ENCODE measurements at regions not wholly inside any gene's neighbourhood (a gene's known extent, or its start where the extent isn't known, plus 50 kb on each side); places are given as distances from the start of the nearest gene placed in this dataset.

DNA sequence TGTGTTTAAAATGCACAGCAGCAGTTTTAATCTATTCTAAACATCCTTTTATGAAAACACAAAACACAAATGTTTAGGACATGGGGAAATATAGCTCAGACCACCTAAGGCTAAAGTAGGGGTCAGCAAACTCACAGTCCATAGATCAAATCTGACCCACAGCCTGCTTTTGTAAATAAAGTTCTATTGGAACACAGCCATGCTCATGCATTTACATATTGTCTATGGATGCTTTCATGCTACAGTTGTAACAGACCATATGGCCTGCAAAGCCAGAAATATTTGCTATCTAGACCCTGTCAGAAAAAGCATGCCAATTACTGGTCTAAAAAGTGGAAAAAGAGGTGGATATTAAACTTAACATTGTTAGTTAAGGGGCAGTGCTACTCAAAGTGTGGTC is 1105.4 kb upstream of the KLHL29 start:
- Histone ChIP-seq H3K27ac (no peak overlapping the region), H3K4me1 (replicated peaks in 1 of 2) (peaks cover 12 to 14% of the 10 kb centered on the region in 2 donors), H3K4me3 (no peak overlapping the region)
- in situ Hi-C loops (cut with MboI; ENCODE audit: low pct_unique_long_range_greater_than_20kb in 2 of 9, low sequenced_read_pairs in 9 of 9, unreplicated experiment in 9 of 9), result no loop called here
- ATAC-seq (replicated peaks in 6 of 8), result no peak

DNA sequence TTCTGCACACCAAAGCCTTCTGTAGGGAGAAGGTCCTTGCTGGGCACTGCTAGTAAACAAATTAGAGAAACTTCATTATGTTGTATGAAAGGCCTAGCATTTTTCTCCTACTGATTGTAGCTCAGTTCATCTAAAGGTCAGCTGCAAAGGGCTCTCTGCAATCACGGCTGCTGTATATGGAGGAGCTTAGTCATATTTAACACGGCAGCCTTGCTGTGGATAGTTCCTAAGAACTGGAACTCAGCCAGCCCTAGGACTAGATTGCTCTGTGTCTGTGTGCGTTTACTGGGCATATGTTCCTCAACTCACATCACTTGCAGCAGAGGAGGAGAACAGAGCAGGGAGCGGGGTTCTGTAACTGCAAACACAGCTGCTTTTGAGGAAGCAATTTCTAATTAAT is 1103.9 kb upstream of the KLHL29 start:
- peak; percentile 76 to 100 (median 98) for ATAC-seq (replicated peaks in 6 of 8)
- Histone ChIP-seq H3K4me1 (replicated peaks in 1 of 2) (peaks cover 12 to 14% of the 10 kb centered on the region in 2 donors), H3K27ac (no peak overlapping the region), H3K4me3 (no peak overlapping the region)
- in situ Hi-C loops (cut with MboI; ENCODE audit: low pct_unique_long_range_greater_than_20kb in 2 of 9, low sequenced_read_pairs in 9 of 9, unreplicated experiment in 9 of 9), result no loop called here
- 6 to 86% (median 24%) methylated on average over 1 to 3 of the region's 4 CpGs; no CpG with 5 or more reads in 2 of the 10 experiments for WGBS, 10 experiments

DNA sequence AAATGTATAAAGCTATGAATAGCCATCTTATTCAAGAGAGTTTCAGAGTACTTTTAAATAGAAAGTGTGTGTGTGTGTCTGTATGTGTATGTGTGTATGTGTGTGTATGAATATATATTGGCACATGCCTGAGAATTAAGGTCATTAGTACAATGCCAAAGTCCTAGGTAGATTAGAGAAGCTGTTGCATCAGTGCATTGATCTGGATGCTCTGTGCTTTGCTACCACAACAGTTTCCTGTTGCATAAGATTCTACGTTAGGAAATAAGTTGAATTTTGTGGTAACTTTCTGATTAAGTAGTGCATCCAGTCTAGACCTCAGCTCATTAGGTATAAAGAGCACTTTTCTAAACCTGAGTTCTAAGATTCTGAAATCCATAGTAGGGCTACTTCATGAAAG is 1102.8 kb upstream of the KLHL29 start:
- WGBS, 10 experiments, result 0 to 100% (median 80%) methylated on average over 1 of the region's 1 CpG; no CpG with 5 or more reads in 3 of the 10 experiments
- Histone ChIP-seq H3K4me1 (replicated peaks in 1 of 2) (peaks cover 12 to 14% of the 10 kb centered on the region in 2 donors), H3K27ac (no peak overlapping the region), H3K4me3 (no peak overlapping the region)
- ATAC-seq (replicated peaks in 6 of 8), result no peak
- in situ Hi-C loops (cut with MboI; ENCODE audit: low pct_unique_long_range_greater_than_20kb in 2 of 9, low sequenced_read_pairs in 9 of 9, unreplicated experiment in 9 of 9), result no loop called here

DNA sequence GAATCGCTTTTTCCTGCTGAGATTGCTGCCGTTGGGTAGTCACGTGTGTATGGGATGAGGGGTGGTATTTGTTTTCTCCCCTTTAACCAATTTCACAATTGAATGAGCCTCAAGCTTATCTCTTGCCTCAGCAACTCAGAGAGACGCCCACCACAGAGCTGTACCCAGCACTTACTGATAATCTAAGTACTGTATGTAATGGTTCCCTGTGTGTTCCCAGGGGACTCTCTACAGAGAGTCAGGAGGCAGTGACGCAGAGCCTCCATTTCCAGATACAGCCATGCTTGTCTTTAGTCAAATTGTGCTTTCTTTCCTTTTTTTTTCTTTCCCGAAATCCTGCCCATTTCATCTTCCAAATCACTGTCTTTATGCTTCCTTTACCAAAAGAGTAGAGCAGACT is 1102.1 kb upstream of the KLHL29 start:
- no peak for ATAC-seq (replicated peaks in 6 of 8)
- H3K27ac ChIP-seq, result no peak overlapping the region
- H3K4me3 ChIP-seq, result no peak overlapping the region
- WGBS, 10 experiments, result 0 to 100% (median 77%) methylated on average over 1 to 6 of the region's 6 CpGs
- in situ Hi-C loops (cut with MboI; ENCODE audit: low pct_unique_long_range_greater_than_20kb in 2 of 9, low sequenced_read_pairs in 9 of 9, unreplicated experiment in 9 of 9), result no loop called here
- peaks cover 12 to 14% of the 10 kb centered on the region in 2 donors for H3K4me1 ChIP-seq (replicated peaks in 1 of 2)

DNA sequence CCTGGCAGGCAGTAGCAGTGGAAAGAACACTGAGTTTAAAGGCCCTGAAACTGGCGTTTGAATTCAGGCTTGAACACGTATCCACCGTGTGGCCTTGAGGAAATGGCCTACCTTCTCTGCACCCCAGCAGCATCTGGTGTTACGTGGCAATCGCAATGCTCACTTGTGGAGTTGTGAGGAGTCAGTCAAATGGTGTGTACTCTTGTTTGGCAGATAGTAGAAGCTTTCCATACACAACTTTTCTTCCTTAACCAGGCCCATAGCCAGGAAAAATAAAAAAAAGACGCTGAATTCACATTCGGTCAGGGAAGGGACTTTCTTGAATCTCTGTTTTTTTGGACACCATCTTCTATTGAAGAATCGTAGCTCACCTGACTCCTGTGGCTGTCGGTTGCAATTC is 1101.5 kb upstream of the KLHL29 start:
- no peak overlapping the region for H3K27ac ChIP-seq
- in situ Hi-C loops (cut with MboI; ENCODE audit: low pct_unique_long_range_greater_than_20kb in 2 of 9, low sequenced_read_pairs in 9 of 9, unreplicated experiment in 9 of 9), result no loop called here
- no peak for ATAC-seq (replicated peaks in 6 of 8)
- 20 to 95% (median 93%) methylated on average over 1 to 9 of the region's 9 CpGs; no CpG with 5 or more reads in 3 of the 10 experiments for WGBS, 10 experiments
- H3K4me3 ChIP-seq, result no peak overlapping the region
- H3K4me1 ChIP-seq (replicated peaks in 1 of 2), result peaks cover 12 to 14% of the 10 kb centered on the region in 2 donors

DNA sequence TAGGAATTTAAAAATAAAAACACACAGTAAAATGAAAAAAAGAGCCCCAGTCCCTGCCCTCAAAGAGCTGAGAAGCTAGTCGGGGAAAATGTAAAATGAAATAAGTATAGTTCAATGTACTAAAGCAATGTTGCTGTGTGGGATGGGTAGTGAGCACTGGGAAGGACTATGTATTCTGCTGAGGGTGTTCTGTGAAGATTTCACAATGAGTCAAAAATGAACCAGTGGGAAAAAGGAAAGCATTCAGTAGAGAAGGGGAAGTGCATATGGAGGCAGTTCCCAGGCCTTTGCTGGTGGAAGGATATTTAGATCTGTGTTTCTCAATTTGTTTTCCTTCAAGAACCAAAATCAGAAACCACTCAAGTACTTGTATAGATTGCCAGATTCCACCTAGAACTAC is 1094.7 kb upstream of the KLHL29 start:
- Histone ChIP-seq H3K4me3 (no peak overlapping the region), H3K4me1 (replicated peaks in 1 of 2) (no peaks in the 10 kb centered on the region), H3K27ac (no peak overlapping the region)
- in situ Hi-C loops (cut with MboI; ENCODE audit: low pct_unique_long_range_greater_than_20kb in 2 of 9, low sequenced_read_pairs in 9 of 9, unreplicated experiment in 9 of 9), result no loop called here
- ATAC-seq (replicated peaks in 6 of 8), result peak in 2 of 8 experiments; percentile 33 to 34
- 0 to 100% (median 43%) methylated on average over 1 of the region's 1 CpG; no CpG with 5 or more reads in 4 of the 10 experiments for WGBS, 10 experiments

DNA sequence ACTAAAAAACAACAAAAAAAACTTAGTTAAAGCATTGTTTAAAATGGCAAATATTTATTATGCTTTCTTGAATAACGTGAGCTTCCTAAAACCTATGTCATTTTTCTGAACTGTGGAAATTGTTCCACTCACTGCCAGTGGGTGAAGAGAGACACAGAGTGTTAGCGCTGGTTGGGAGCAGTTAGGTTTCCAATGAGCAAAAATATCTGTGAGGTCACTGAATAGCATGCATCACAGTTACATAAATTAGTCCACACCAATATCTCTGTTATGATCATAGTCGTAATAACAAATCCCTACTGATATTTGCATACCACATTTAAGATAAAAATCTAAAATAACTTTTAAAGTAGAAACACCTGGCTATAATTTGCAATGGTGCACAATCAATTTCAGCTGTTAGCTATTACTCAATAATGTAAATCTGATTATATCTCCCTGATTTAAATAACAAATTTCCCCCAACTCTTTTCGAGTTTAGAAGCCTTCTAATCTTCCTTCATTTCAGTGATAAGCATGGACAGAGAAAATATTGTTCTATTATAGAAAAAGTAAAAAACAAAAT is 1094.0 kb upstream of the KLHL29 start:
- Histone ChIP-seq H3K27ac (no peak overlapping the region), H3K4me3 (no peak overlapping the region), H3K4me1 (replicated peaks in 1 of 2) (no peaks in the 10 kb centered on the region)
- WGBS, 10 experiments, result 0 to 100% (median 71%) methylated on average over 1 to 4 of the region's 4 CpGs; no CpG with 5 or more reads in 1 of the 10 experiments
- ATAC-seq (replicated peaks in 6 of 8), result peak in 2 of 8 experiments; percentile 87 to 89
- in situ Hi-C loops (cut with MboI; ENCODE audit: low pct_unique_long_range_greater_than_20kb in 2 of 9, low sequenced_read_pairs in 9 of 9, unreplicated experiment in 9 of 9), result no loop called here

DNA sequence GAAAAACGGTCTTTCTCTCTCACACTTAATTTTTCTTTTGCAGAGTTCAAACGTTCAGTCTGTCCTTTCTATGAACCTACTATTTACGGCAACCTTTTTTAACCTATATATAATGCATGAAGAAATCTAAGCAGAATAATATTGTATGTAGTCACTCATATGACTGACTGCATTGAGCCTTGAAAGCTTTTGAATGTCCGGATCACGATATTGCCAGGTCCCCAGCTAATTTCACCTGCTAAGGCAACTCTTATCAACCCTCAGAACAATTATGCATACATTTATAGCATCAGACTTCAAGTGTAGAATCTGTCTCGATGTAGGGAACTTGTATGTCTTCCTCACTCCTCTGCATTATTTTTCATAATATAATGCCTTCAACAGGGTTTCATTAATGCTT is 1083.8 kb upstream of the KLHL29 start:
- Histone ChIP-seq H3K4me1 (replicated peaks in 1 of 2) (peaks cover 0 to 16% of the 10 kb centered on the region in 2 donors), H3K27ac (no peak overlapping the region), H3K4me3 (no peak overlapping the region)
- WGBS, 10 experiments, result 19 to 84% (median 63%) methylated on average over 2 to 6 of the region's 6 CpGs; no CpG with 5 or more reads in 1 of the 10 experiments
- in situ Hi-C loops (cut with MboI; ENCODE audit: low pct_unique_long_range_greater_than_20kb in 2 of 9, low sequenced_read_pairs in 9 of 9, unreplicated experiment in 9 of 9), result no loop called here
- peak in 1 of 8 experiments; percentile 92 for ATAC-seq (replicated peaks in 6 of 8)

DNA sequence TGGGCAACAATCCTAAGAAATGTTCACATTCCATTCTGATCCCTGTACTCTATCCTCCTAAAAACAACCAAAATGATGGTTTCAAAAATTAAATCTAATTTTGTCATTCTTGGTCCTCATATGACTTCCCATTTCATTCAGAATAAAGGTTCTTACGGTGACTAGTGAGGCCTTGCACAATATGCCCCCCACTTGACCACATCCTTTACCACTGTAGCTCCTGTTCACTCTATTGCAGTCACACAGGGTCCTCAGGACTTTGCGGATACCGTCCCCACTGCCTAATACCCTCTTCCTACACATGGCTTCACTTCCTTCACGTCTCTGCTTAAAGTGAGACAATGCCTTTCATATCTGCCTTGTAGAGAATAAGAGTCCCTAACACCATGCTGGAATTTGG is 1058.7 kb upstream of the KLHL29 start:
- no peak overlapping the region for H3K27ac ChIP-seq
- in situ Hi-C loops (cut with MboI; ENCODE audit: low pct_unique_long_range_greater_than_20kb in 2 of 9, low sequenced_read_pairs in 9 of 9, unreplicated experiment in 9 of 9), result no loop called here
- no peak overlapping the region for H3K4me3 ChIP-seq
- WGBS, 10 experiments, result 0 to 96% (median 70%) methylated on average over 1 to 4 of the region's 4 CpGs; no CpG with 5 or more reads in 1 of the 10 experiments
- peaks cover 0 to 9% of the 10 kb centered on the region in 2 donors for H3K4me1 ChIP-seq (replicated peaks in 1 of 2)
- ATAC-seq (replicated peaks in 6 of 8), result no peak

DNA sequence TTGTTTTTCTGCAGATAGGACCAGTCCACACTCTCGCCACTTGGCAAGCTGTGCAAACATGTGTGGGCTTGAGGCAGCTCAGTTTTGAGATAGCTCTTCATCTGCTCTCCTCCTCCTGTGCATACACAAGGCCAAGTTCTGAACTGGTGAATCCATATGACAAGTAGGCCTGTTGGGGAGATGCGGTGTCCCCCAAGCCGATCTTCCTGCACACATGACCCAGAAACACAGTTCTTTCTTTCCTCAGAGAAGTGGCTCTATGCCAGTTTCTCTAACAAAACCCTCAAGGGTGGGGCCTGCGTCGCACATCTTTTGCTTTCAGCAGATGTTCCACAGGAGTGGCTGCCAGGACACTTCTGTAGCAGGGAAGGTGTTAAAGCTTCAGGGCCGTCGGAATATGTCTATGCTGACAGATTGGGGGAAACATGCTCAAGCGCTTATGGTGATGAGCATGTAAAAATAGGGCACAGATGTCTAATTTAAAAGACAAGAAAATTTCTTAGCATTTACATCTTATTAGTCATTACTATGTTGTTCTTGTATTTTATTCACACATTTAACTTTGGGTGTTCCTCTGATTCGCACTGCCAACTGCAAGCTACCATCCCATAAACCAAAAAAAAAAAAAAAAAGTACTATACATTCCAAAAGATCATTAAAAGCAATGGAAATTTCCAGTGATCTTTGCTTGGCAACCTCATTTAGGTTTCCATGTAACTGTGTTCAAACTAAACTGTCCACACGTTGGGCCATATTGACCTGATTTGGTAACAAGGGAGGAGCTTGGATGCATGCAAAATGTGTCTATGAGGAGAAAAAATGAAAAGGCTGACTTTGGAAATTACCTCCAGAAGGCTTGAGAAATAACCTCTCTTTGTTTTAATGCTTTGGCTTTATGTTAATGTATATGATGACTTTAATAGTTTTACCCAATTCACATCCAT is 1055.5 kb upstream of the KLHL29 start:
- Histone ChIP-seq H3K4me1 (replicated peaks in 1 of 2) (peaks cover 0 to 9% of the 10 kb centered on the region in 2 donors), H3K27ac (no peak overlapping the region), H3K4me3 (no peak overlapping the region)
- ATAC-seq (replicated peaks in 6 of 8), result peak in 3 of 8 experiments; percentile 71 to 92 (median 90)
- WGBS, 10 experiments, result 0 to 100% (median 78%) methylated on average over 1 to 10 of the region's 10 CpGs
- in situ Hi-C loops (cut with MboI; ENCODE audit: low pct_unique_long_range_greater_than_20kb in 2 of 9, low sequenced_read_pairs in 9 of 9, unreplicated experiment in 9 of 9), result no loop called here

DNA sequence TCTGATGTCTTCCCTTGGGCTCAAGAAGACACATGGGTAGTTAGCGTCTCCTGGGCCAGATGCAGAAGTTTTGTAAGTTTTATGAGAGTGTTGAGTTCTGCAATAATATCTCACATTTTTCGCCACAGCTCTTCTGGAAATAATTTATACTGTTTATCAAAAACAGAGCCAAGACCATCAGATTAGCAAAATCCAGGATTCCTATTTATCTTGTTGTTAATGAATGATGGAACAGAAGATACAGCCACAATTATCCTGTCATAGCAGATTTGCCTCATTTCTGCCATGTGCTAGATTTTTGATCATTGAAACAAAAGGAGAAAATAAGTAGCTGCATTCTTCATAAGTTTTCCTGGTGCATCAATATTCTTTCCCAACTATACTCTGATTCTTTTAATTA is 1048.6 kb upstream of the KLHL29 start:
- in situ Hi-C loops (cut with MboI; ENCODE audit: low pct_unique_long_range_greater_than_20kb in 2 of 9, low sequenced_read_pairs in 9 of 9, unreplicated experiment in 9 of 9), result no loop called here
- Histone ChIP-seq H3K27ac (no peak overlapping the region), H3K4me1 (replicated peaks in 1 of 2) (peaks cover 3 to 6% of the 10 kb centered on the region in 2 donors), H3K4me3 (no peak overlapping the region)
- 14 to 100% (median 100%) methylated on average over 1 to 2 of the region's 2 CpGs; no CpG with 5 or more reads in 1 of the 10 experiments for WGBS, 10 experiments
- ATAC-seq (replicated peaks in 6 of 8), result no peak

DNA sequence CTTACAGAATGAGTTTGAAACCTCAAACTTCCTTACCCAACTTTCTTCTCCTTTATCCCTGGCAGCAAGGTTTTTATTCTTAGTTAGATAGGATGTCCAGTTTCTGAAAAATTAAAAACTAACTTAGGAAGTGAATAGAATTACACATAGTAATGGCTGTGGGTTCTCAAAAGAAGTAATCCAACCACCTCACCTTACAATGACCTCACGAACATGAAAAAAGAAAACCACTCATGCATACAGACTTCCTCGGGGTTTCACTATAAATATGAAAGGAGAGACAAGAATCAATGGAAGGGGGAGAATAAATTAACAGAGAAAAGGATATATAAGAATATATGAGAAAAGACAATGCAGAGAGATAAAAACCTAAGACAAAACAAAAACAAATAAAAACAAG is 1044.3 kb upstream of the KLHL29 start:
- no peak overlapping the region for H3K4me3 ChIP-seq
- no peak for ATAC-seq (replicated peaks in 6 of 8)
- in situ Hi-C loops (cut with MboI; ENCODE audit: low pct_unique_long_range_greater_than_20kb in 2 of 9, low sequenced_read_pairs in 9 of 9, unreplicated experiment in 9 of 9), result no loop called here
- 9 to 86% (median 26%) methylated on average over 1 to 2 of the region's 2 CpGs for WGBS, 10 experiments
- H3K27ac ChIP-seq, result no peak overlapping the region
- H3K4me1 ChIP-seq (replicated peaks in 1 of 2), result peaks cover 3 to 6% of the 10 kb centered on the region in 2 donors

DNA sequence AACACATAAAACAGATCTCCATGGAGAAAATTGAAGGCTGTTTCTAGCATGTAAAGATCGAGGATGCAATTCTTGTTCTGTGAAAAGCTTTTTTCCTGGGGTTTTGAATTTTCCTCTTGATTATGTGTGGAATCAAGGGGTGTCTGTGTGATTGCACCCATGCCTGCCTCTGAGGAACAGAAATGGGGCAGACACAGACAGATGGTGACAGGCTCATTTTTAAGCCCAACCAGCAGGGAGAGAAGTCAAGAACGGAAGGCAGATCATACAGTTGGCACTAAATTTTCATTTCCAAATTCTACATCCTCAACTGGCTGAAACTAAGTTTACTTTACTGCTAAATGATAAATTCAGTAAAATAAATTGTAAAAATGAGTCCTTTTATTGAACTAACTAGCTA is 1037.7 kb upstream of the KLHL29 start:
- in situ Hi-C loops (cut with MboI; ENCODE audit: low pct_unique_long_range_greater_than_20kb in 2 of 9, low sequenced_read_pairs in 9 of 9, unreplicated experiment in 9 of 9), result no loop called here
- Histone ChIP-seq H3K27ac (no peak overlapping the region), H3K4me1 (replicated peaks in 1 of 2) (peaks cover 0 to 3% of the 10 kb centered on the region in 2 donors), H3K4me3 (no peak overlapping the region)
- no peak for ATAC-seq (replicated peaks in 6 of 8)
- 0 to 100% (median 76%) methylated on average over 1 to 2 of the region's 2 CpGs for WGBS, 10 experiments

Data from motor neuron (in vitro differentiated cells).